ENCODE measurements at regions not wholly inside any gene's neighbourhood (a gene's known extent, or its start where the extent isn't known, plus 50 kb on each side); places are given as distances from the start of the nearest gene placed in this dataset.
"Not testable (repeated sequence)": the region's sequence is repeated elsewhere in the genome, so short reads cannot be mapped to it uniquely, and the experiment has no call there.

GRCh38 chr5:60492358-60492757 is 207.6 kb downstream of the DEPDC1B start:
- TF ChIP-seq, protein P1, sequence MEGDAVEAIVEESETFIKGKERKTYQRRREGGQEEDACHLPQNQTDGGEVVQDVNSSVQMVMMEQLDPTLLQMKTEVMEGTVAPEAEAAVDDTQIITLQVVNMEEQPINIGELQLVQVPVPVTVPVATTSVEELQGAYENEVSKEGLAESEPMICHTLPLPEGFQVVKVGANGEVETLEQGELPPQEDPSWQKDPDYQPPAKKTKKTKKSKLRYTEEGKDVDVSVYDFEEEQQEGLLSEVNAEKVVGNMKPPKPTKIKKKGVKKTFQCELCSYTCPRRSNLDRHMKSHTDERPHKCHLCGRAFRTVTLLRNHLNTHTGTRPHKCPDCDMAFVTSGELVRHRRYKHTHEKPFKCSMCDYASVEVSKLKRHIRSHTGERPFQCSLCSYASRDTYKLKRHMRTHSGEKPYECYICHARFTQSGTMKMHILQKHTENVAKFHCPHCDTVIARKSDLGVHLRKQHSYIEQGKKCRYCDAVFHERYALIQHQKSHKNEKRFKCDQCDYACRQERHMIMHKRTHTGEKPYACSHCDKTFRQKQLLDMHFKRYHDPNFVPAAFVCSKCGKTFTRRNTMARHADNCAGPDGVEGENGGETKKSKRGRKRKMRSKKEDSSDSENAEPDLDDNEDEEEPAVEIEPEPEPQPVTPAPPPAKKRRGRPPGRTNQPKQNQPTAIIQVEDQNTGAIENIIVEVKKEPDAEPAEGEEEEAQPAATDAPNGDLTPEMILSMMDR (IDR thresholded peaks at IDR 0.05): not testable (repeated sequence)
- not testable (repeated sequence) for TF ChIP-seq POLR2A (IDR thresholded peaks at IDR 0.05)
